ENCODE measurements at regions not wholly inside any gene's neighbourhood (a gene's known extent, or its start where the extent isn't known, plus 50 kb on each side); places are given as distances from the start of the nearest gene placed in this dataset.
"Not testable (repeated sequence)": the region's sequence is repeated elsewhere in the genome, so short reads cannot be mapped to it uniquely, and the experiment has no call there.

DNA sequence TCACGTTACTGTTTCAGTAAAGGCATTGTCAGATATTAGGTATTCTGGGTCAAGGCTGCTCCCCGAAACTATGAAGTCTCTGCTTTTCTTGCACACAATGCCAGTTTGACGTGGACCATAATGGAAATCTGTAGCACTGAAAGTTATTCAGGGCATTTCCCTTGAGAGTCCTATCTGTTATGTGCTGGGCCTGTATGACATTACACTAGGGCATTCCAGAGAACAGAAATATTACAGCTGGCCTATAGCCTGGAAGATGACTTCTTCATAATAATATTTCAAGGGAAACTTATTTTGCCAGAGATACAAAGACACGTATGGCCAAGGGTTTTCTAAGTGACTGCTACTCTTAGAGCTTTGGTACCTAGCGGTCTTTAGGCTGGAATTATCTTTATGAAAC is 613.6 kb upstream of the CBLB start:
- TF ChIP-seq, protein P1, sequence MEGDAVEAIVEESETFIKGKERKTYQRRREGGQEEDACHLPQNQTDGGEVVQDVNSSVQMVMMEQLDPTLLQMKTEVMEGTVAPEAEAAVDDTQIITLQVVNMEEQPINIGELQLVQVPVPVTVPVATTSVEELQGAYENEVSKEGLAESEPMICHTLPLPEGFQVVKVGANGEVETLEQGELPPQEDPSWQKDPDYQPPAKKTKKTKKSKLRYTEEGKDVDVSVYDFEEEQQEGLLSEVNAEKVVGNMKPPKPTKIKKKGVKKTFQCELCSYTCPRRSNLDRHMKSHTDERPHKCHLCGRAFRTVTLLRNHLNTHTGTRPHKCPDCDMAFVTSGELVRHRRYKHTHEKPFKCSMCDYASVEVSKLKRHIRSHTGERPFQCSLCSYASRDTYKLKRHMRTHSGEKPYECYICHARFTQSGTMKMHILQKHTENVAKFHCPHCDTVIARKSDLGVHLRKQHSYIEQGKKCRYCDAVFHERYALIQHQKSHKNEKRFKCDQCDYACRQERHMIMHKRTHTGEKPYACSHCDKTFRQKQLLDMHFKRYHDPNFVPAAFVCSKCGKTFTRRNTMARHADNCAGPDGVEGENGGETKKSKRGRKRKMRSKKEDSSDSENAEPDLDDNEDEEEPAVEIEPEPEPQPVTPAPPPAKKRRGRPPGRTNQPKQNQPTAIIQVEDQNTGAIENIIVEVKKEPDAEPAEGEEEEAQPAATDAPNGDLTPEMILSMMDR (IDR thresholded peaks at IDR 0.05; ENCODE audit: low read depth, low read length): no peak
- no peak overlapping the region for H3K4me3 ChIP-seq (ENCODE audit: low read depth, low read length)

DNA sequence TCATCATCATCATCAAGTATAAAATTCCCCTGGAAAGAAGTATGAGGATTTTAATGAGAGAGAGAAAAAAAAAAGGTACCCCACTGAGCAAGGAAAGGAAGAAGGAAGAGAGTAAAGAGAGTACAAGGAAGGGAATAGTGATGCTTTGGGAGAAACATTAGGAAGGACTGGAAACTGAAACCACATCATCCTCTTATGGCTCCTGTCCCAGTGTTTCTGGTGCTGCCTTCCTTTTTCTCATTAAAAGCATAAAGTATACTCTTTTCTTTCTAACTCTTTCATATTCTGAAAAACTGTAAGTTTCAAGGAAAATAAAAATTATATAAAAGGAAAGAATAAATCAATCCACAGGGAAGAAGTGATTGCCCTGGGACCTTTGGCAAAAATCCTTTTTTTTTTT is 616.4 kb upstream of the CBLB start:
- TF ChIP-seq, protein P1 (IDR thresholded peaks at IDR 0.05; ENCODE audit: low read depth, low read length): no peak
- H3K4me3 ChIP-seq (ENCODE audit: low read depth, low read length): no peak overlapping the region

DNA sequence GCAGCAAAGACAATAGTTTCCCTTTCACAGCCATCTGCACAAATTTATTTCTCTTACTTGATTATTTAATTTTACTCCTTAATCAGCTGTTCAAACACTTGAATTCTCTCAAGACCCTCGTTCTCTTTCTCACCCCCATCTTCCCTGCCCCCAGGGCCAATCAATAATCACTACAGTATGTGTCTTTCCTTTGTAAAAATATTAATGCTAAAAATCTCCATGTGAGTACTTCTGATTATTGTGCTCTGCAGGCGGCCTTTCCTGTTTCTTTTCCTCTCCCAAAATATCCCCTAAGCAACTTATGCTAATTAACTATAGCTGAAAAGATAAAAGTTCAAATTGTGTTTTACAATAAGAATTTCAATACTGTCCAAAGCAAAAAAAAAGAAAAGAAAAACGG is 617.0 kb upstream of the CBLB start:
- H3K4me3 ChIP-seq (ENCODE audit: low read depth, low read length): no peak overlapping the region
- TF ChIP-seq, protein P1 (IDR thresholded peaks at IDR 0.05; ENCODE audit: low read depth, low read length): no peak

DNA sequence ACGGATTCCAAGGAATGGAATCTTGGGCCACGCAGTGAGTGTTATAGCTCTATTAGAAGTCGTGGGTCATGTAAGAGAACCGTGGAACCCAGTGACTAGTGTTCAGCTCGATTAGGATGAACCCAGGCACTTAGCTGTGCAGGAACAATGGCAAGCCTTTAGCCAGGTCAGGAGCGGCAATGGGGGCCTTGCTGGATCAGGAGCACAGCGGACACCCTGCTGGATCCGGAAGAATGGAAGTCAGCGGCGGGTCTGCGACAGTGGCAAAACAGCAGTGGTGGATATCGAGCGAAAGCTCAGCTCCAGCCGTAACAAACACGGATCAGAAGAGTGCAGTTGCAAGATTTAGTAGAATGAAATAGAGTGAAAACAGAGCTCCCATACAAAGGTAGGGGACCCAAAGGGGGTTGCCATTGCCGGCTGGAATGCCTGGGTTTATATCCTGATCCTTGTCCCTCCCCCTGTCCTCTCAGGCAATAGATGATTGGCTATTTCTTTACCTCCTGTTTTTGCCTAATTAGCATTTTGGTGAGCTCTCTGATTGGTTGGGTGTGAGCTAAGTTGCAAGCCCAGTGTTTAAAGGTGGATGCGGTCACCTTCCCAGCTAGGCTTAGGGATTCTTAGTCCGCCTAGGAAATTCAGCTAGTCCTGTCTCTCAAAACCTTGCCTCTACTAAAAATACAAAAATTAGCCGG is 618.3 kb upstream of the CBLB start:
- H3K4me3 ChIP-seq (ENCODE audit: low read depth, low read length): not testable (repeated sequence)

DNA sequence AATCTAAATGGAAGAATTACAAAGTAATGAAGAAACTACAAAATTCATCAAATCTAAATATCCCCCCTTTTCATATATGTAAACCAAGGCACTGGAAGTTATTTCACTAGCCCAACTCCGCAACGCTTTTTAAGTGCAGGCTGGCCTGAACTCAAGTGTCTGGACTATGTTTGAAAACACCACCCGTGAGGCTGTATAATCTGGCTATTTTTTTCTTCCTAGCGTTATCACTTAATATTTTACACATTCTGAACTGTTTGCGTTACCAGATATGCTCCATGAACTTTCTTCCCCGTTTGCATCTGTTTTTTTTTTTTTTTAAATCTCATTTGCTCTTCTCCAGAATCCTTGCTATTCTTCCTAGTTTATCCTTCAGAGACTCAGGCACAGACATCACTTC is 619.5 kb upstream of the CBLB start:
- TF ChIP-seq, protein P1 (IDR thresholded peaks at IDR 0.05; ENCODE audit: low read depth, low read length): no peak

DNA sequence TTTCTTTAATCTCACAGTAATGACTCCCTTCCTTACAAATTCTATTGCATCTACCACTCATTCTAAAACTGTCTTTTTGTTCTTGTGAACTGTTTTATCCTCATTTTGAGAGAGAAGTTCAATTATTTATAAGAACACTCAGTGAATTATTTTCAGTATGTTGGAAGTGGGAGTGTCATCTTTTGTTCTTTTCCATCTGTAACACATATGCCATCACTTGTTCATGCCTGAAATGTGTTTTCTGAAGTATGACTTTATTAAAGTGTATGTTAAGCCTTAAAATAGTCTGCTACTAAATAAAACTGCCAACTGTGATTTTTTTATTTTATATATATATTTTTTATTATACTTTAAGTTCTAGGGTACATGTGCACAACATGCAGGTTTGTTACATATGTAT is 623.0 kb upstream of the CBLB start:
- H3K4me3 ChIP-seq (ENCODE audit: low read depth, low read length): no peak overlapping the region
- TF ChIP-seq, protein P1 (IDR thresholded peaks at IDR 0.05; ENCODE audit: low read depth, low read length): no peak

More for the DNA sequence above, 619.5 kb upstream of the CBLB start:
- no peak overlapping the region for H3K4me3 ChIP-seq (ENCODE audit: low read depth, low read length)

DNA sequence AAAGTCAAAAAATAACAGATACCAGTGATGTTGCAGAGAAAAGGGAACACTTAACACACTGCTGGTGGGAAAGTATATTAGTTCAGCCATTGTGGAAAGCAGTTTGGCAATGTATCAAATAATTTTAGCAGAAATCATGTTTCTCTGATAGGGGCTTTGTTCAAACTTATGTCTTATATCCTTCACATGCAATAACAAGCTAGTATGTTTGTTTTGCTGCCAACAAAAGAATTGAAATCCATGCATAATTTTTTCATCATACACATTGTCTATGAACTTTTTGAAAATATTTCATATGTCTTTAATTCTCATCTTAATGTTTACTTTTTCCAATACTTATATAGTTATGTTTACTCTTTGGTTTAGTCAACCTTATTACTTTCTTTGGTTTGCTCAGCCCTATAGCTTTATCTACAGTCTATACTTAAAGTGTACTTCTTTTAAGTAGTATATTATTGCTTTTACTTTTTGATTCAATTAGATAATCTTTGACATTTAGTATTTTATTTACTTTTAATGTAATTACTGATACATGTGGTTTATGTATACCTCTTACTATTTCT is 639.6 kb upstream of the CBLB start:
- TF ChIP-seq, protein P1 (IDR thresholded peaks at IDR 0.05; ENCODE audit: low read depth, low read length): no peak

DNA sequence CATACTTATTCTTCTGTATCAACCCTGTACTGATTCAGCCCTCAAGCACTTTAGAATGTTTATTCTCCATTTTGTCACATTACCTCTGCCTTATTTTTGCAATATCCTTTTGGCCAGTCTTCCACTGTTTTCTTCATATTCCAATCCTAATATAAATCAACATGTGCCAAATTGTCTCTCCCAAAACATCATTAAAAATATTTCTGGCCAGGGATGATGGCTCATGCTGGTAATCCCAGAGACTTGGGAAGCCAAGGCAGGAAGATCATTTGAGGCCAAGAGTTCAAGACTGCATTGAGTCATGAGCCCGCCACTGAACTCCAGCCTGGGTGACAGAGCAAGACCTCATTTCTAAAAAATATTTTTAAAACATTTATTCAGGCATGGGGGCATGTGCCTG is 641.4 kb upstream of the CBLB start:
- no peak overlapping the region for H3K4me3 ChIP-seq (ENCODE audit: low read depth, low read length)
- TF ChIP-seq, protein P1 (IDR thresholded peaks at IDR 0.05; ENCODE audit: low read depth, low read length): no peak

More for the DNA sequence above, 639.6 kb upstream of the CBLB start:
- H3K4me3 ChIP-seq (ENCODE audit: low read depth, low read length): no peak overlapping the region

Measured in WI38 (cell line).